GM06990 (cell line): ENCODE measurements at regions not wholly inside any gene's neighbourhood (a gene's known extent, or its start where the extent isn't known, plus 50 kb on each side); places are given as distances from the start of the nearest gene placed in this dataset.

ENCODE experiments used
- DNase-seq: peaks from one replicate; pipeline ENCODE4 v3.0.0-alpha.2; 2011; ENCODE audit not compliant: insufficient read length; ENCODE audit errors: extremely low read depth
- H3K27me3 ChIP-seq: replicated peaks from 2 replicates; pipeline ENCODE4 v1.6.0; 2011; ENCODE audit warnings: low read length; ENCODE audit not compliant: control insufficient read depth, insufficient read depth
- H3K36me3 ChIP-seq: 2 replicates; pipeline ENCODE4 v1.5.1; 2011; ENCODE audit warnings: low read length; ENCODE audit not compliant: control insufficient read depth, insufficient read depth
- H3K4me3 ChIP-seq: replicated peaks from 2 replicates; pipeline ENCODE4 v1.5.1; 2011; ENCODE audit warnings: low read depth, mild to moderate bottlenecking, control low read depth, low read length
- CTCF ChIP-seq: IDR thresholded peaks from 2 replicates; pipeline ENCODE4 v1.5.1; 2011; ENCODE audit warnings: low read length, control low read depth, mild to moderate bottlenecking, inconsistent platforms; ENCODE audit not compliant: insufficient read depth, poor library complexity, severe bottlenecking

GRCh38 chr15:93324186-93324975 lies 235.4 kb upstream of the RGMA start:
- H3K36me3 ChIP-seq = no peaks in the 10 kb centered on the region
- H3K27me3 ChIP-seq = no peaks in the 10 kb centered on the region; the same call in 1 of the 2 replicates
- no peak for DNase-seq
- H3K4me3 ChIP-seq = no peak overlapping the region
- TF ChIP-seq CTCF = no peak

- no peak overlapping the region for H3K4me3 ChIP-seq
- no peak for DNase-seq
- no peaks in the 10 kb centered on the region for H3K36me3 ChIP-seq
- no peak for TF ChIP-seq CTCF
- no peaks in the 10 kb centered on the region; the same call in 1 of the 2 replicates for H3K27me3 ChIP-seq
Measured at GRCh38 chr15:93321881-93322282, 232.9 kb upstream of the RGMA start.

GRCh38 chr15:93319121-93319814 lies 230.3 kb upstream of the RGMA start:
- TF ChIP-seq CTCF = no peak
- Histone ChIP-seq H3K4me3 (no peak overlapping the region), H3K27me3 (no peaks in the 10 kb centered on the region; the same call in 1 of the 2 replicates), H3K36me3 (no peaks in the 10 kb centered on the region)
- DNase-seq = no peak

GRCh38 chr15:93317772-93318171 lies 228.8 kb upstream of the RGMA start:
- H3K36me3 ChIP-seq = no peaks in the 10 kb centered on the region
- no peak for DNase-seq
- no peak for TF ChIP-seq CTCF
- H3K27me3 ChIP-seq = no peaks in the 10 kb centered on the region; the same call in 1 of the 2 replicates
- H3K4me3 ChIP-seq = no peak overlapping the region

- Histone ChIP-seq H3K27me3 (no peaks in the 10 kb centered on the region), H3K4me3 (no peak overlapping the region), H3K36me3 (no peaks in the 10 kb centered on the region)
- TF ChIP-seq CTCF = no peak
- DNase-seq = no peak
Measured at GRCh38 chr15:93314245-93314644, 225.2 kb upstream of the RGMA start.
